ENCODE measurements at regions not wholly inside any gene's neighbourhood (a gene's known extent, or its start where the extent isn't known, plus 50 kb on each side); places are given as distances from the start of the nearest gene placed in this dataset.

GRCh38 chr11:8810540-8811301, 100.3 kb upstream of the AKIP1 start (continued):
- TF ChIP-seq REST (IDR thresholded peaks at IDR 0.05; ENCODE audit: low read depth, low read length): no peak
- TF ChIP-seq POLR2AphosphoS5 (IDR thresholded peaks at IDR 0.05; ENCODE audit: low read depth, low read length): peak; percentile 45; the same call in 1 of the 2 replicates
- no peak for TF ChIP-seq FOXJ3 (CRISPR knock-in tag; IDR thresholded peaks at IDR 0.05)
- TF ChIP-seq RFX5 (IDR thresholded peaks at IDR 0.05; ENCODE audit: low read length): no peak
- TF ChIP-seq RXRA (IDR thresholded peaks at IDR 0.05; ENCODE audit: borderline replicate concordance, low read depth): no peak
- TF ChIP-seq ZBTB33 (IDR thresholded peaks at IDR 0.05; ENCODE audit: borderline replicate concordance, low read depth): no peak
- TF ChIP-seq RCOR1 (IDR thresholded peaks at IDR 0.05; ENCODE audit: low read length): no peak
- no peak for TF ChIP-seq FOXM1 (IDR thresholded peaks at IDR 0.05; ENCODE audit: low read depth)
- TF ChIP-seq NRF1 (IDR thresholded peaks at IDR 0.05; ENCODE audit: low read depth, low read length): no peak
- no peak for TF ChIP-seq MEF2A (IDR thresholded peaks at IDR 0.05; ENCODE audit: borderline replicate concordance, low read depth)

GRCh38 chr11:8811571-8811970, 99.4 kb upstream of the AKIP1 start:
- H3K27ac ChIP-seq (ENCODE audit: low read depth in 2 of 2, low read length in 1 of 2): peak overlapping the region in 1 of 2 experiments; percentile 81; a peak in 2 of 4 replicates
- no peaks in the 10 kb centered on the region for H4K20me1 ChIP-seq (ENCODE audit: insufficient read depth)
- POLR2A ChIA-PET: interaction anchor here (0.7 to 2.7 kb wide), 3 partner anchors 123 to 199 kb away, joined by 3 to 37 read pairs (median 11); partner anchors contain the start of genes RPL27A and TRIM66
- H3K36me3 ChIP-seq (replicated peaks in 1 of 2; ENCODE audit: control insufficient read depth in 1 of 2, insufficient read depth in 2 of 2, low read length in 1 of 2): peaks cover 0 to 4% of the 10 kb centered on the region in 2 experiments
- no peaks in the 10 kb centered on the region for H3K9me3 ChIP-seq
- H3K79me2 ChIP-seq (ENCODE audit: insufficient read depth): peaks cover 56% of the 10 kb centered on the region
- 0 out of 2 replicates have a peak overlapping the region, but pooled peaks have one; percentile 68 for H3K9ac ChIP-seq
- CTCF ChIA-PET: interaction anchor here (1.4 to 2.4 kb wide), 3 partner anchors 58 to 326 kb away, joined by 3 to 6 read pairs (median 5); no protein-coding TSS in a partner anchor
- WGBS (ENCODE audit: low lambda C conversion rate): 93% methylated on average over 1 of the region's 1 CpG
- H3F3A ChIP-seq (replicated peaks; ENCODE audit: insufficient read depth): peaks cover 34% of the 10 kb centered on the region
- no peaks in the 10 kb centered on the region for H3K27me3 ChIP-seq (ENCODE audit: insufficient read depth)
- peak overlapping the region; percentile 85; the same call in 1 of the 2 replicates for H3K4me2 ChIP-seq
- DNase-seq: no peak
- H3K4me1 ChIP-seq (ENCODE audit: control insufficient read depth in 1 of 2, insufficient read depth in 2 of 2, low read depth in 1 of 2, low read length in 1 of 2): peaks cover 48 to 51% of the 10 kb centered on the region in 2 experiments
- no peak overlapping the region for H3K4me3 ChIP-seq (ENCODE audit: low read depth in 2 of 2, low read length in 1 of 2)
- no peaks in the 10 kb centered on the region for H3K9me2 ChIP-seq
- no peak overlapping the region for H2AFZ ChIP-seq (ENCODE audit: low read depth)
- TF ChIP-seq FOXM1 (IDR thresholded peaks at IDR 0.05; ENCODE audit: low read depth): no peak
- no peak for TF ChIP-seq EZH2phosphoT487 (IDR thresholded peaks at IDR 0.05; ENCODE audit: borderline replicate concordance, low read depth)
- no peak for TF ChIP-seq FOXJ3 (CRISPR knock-in tag; IDR thresholded peaks at IDR 0.05)
- TF ChIP-seq USF1 (IDR thresholded peaks at IDR 0.05; ENCODE audit: borderline replicate concordance, low read depth): no peak
- no peak for TF ChIP-seq SMC3 (IDR thresholded peaks at IDR 0.05; ENCODE audit: low read depth, low read length)
- TF ChIP-seq RXRA (IDR thresholded peaks at IDR 0.05; ENCODE audit: borderline replicate concordance, low read depth): no peak
- no peak for TF ChIP-seq EP300 (IDR thresholded peaks at IDR 0.05; ENCODE audit: borderline replicate concordance in 1 of 2, low read depth in 1 of 2, low read length in 1 of 2)
- TF ChIP-seq RAD21 (IDR thresholded peaks at IDR 0.05; ENCODE audit: low read length): no peak
- no peak for TF ChIP-seq ZBTB33 (IDR thresholded peaks at IDR 0.05; ENCODE audit: borderline replicate concordance, low read depth)
- TF ChIP-seq JUND (IDR thresholded peaks at IDR 0.05): no peak
- TF ChIP-seq CHD2 (IDR thresholded peaks at IDR 0.05; ENCODE audit: low read length, partially characterized antibody): no peak
- no peak for TF ChIP-seq YY1 (IDR thresholded peaks at IDR 0.05; ENCODE audit: low read depth)
- TF ChIP-seq TEAD4 (IDR thresholded peaks at IDR 0.05; ENCODE audit: borderline replicate concordance, insufficient read depth): no peak
- no peak for TF ChIP-seq GATA2 (CRISPR knock-in tag; IDR thresholded peaks at IDR 0.05)
- no peak for TF ChIP-seq PBX3 (IDR thresholded peaks at IDR 0.05)
